Endothelial cell of umbilical vein (primary cell): ENCODE measurements at regions not wholly inside any gene's neighbourhood (a gene's known extent, or its start where the extent isn't known, plus 50 kb on each side); places are given as distances from the start of the nearest gene placed in this dataset.

Experiments used
- BruUV-seq: library from RNA; stranded (reverse); fragments of 400-500 nt; replicated peaks from 2 replicates; lab custom pipeline; 2021; lab: Mats Ljungman, UMichigan
- CTCF ChIA-PET: fragments of 300-600, 350-600 bp; sonication (Branson Sonifier 250); formaldehyde crosslinking; loops from one replicate; lab custom pipeline; 2021; ENCODE audit warnings: antibody characterized with exemption, inconsistent platforms; lab: Charles Lee
- POLR2A ChIA-PET: fragments of 300-600, 350-600 bp; sonication (Branson Sonifier 250); formaldehyde crosslinking; loops from one replicate; lab custom pipeline; 2021; ENCODE audit warnings: antibody characterized with exemption, inconsistent platforms; lab: Charles Lee
- DNase-seq: peaks from one replicate; pipeline ENCODE4 v3.0.0-alpha.2; 2011; ENCODE audit warnings: low read depth, low spot score
- FAIRE-seq: peaks from 2 replicates; lab custom pipeline; 2011; peaks lifted over from hg19 to GRCh38; lab: Jason Lieb, UNC
- H2AFZ ChIP-seq: 2 replicates; pipeline ENCODE4 v1.6.0; 2012; ENCODE audit warnings: low read depth, low read length, control low read depth, inconsistent platforms
- H3K27ac ChIP-seq: 2 replicates; pipeline ENCODE4 v1.5.1; 2011; ENCODE audit warnings: low read depth, mild to moderate bottlenecking, control low read depth, low read length, moderate library complexity; ENCODE audit not compliant: insufficient read depth
- H3K27me3 ChIP-seq, 2 experiments: 2 replicates each; pipeline versions ENCODE4 v1.6.0 to v1.6.1; 2011; ENCODE audit warnings: low read length in 2 of 2, mixed read lengths in 1 of 2; ENCODE audit not compliant: control insufficient read depth in 2 of 2, insufficient read depth in 2 of 2
- H3K36me3 ChIP-seq, 2 experiments: 2 replicates in 1 of 2; 3 replicates in 1 of 2; pipeline ENCODE4 v1.5.1; 2011; ENCODE audit warnings: low read length in 2 of 2, mild to moderate bottlenecking in 1 of 2, moderate library complexity in 1 of 2; ENCODE audit not compliant: control insufficient read depth in 2 of 2, insufficient read depth in 2 of 2; ENCODE audit errors: extremely low read depth in 1 of 2
- H3K4me1 ChIP-seq: 3 replicates; pipeline ENCODE4 v1.5.1; 2011; ENCODE audit warnings: mild to moderate bottlenecking, low read length; ENCODE audit not compliant: control insufficient read depth, insufficient read depth; ENCODE audit errors: extremely low read depth
- H3K4me2 ChIP-seq: 2 replicates; pipeline ENCODE4 v1.6.1; 2011; ENCODE audit warnings: low read length, control low read depth, mixed read lengths; ENCODE audit not compliant: insufficient read depth
- H3K4me3 ChIP-seq, 3 experiments: fragments of 200-600 bp in 1 of 3; sonication (generic), shearing (Covaris generic) in 1 of 3; replicated peaks in 1 of 3; 2 replicates each; pipeline ENCODE4 v1.5.1; 2011 to 2016; ENCODE audit warnings: control low read depth in 3 of 3, low read length in 3 of 3, mild to moderate bottlenecking in 2 of 3, inconsistent platforms in 1 of 3, low read depth in 1 of 3, moderate library complexity in 1 of 3; ENCODE audit not compliant: insufficient read depth in 1 of 3
- H3K79me2 ChIP-seq: 2 replicates; pipeline ENCODE4 v1.6.0; 2012; ENCODE audit warnings: low read length, inconsistent platforms; ENCODE audit not compliant: control insufficient read depth, insufficient read depth
- H3K9ac ChIP-seq: replicated peaks from 2 replicates; pipeline ENCODE3; 2011; ENCODE audit warnings: low read length, control low read depth; ENCODE audit not compliant: insufficient read depth; ENCODE audit errors: extremely low read depth
- H3K9me1 ChIP-seq: replicated peaks from 3 replicates; pipeline ENCODE4 v1.6.0; 2011; ENCODE audit warnings: mild to moderate bottlenecking, low read length; ENCODE audit not compliant: control insufficient read depth, insufficient read depth; ENCODE audit errors: extremely low read depth
- H3K9me3 ChIP-seq: replicated peaks from 2 replicates; pipeline ENCODE4 v1.5.1; 2012; ENCODE audit warnings: low read length, inconsistent platforms; ENCODE audit not compliant: control insufficient read depth, insufficient read depth
- H4K20me1 ChIP-seq: replicated peaks from 2 replicates; pipeline ENCODE3; 2011; ENCODE audit warnings: mild to moderate bottlenecking, low read length; ENCODE audit not compliant: control insufficient read depth, insufficient read depth; ENCODE audit errors: extremely low read depth
- CTCF ChIP-seq, 2 donors: IDR thresholded peaks; 1 replicate in 1 of 2; 2 replicates in 1 of 2; pipeline ENCODE4 v1.5.1; 2011; ENCODE audit warnings: low read length in 2 of 2, mild to moderate bottlenecking in 2 of 2, moderate library complexity in 2 of 2, control low read depth in 1 of 2, inconsistent platforms in 1 of 2, low read depth in 1 of 2; ENCODE audit not compliant: insufficient read depth in 1 of 2; ENCODE audit errors: extremely low read depth in 1 of 2
- EZH2 ChIP-seq: IDR thresholded peaks from 2 replicates; pipeline ENCODE4 v1.6.1; 2012; ENCODE audit warnings: borderline replicate concordance, low read depth, mild to moderate bottlenecking, moderate library complexity, low read length, inconsistent platforms; ENCODE audit not compliant: severe bottlenecking
- FOS ChIP-seq: IDR thresholded peaks from 2 replicates; pipeline ENCODE4 v1.6.1; 2011; ENCODE audit warnings: mild to moderate bottlenecking, low read length, moderate library complexity, borderline replicate concordance; ENCODE audit not compliant: insufficient read depth
- GATA2 ChIP-seq: IDR thresholded peaks from 2 replicates; pipeline ENCODE4 v1.7.0; 2011; ENCODE audit warnings: low read depth, mild to moderate bottlenecking, moderate library complexity, mixed read lengths, low read length; ENCODE audit not compliant: insufficient read length, insufficient read depth
- JUN ChIP-seq: IDR thresholded peaks from 2 replicates; pipeline ENCODE4 v1.6.1; 2011; ENCODE audit warnings: borderline replicate concordance, low read depth; ENCODE audit not compliant: insufficient read length, insufficient read depth
- MAX ChIP-seq: IDR thresholded peaks from 2 replicates; pipeline ENCODE4 v1.6.1; 2011; ENCODE audit not compliant: insufficient read depth, insufficient read length
- MYC ChIP-seq: IDR thresholded peaks from one replicate; pipeline ENCODE4 v1.6.1; 2011; ENCODE audit warnings: mild to moderate bottlenecking, low read depth, low read length
- POLR2A ChIP-seq: IDR thresholded peaks from 2 replicates; pipeline ENCODE4 v1.6.1; 2012; ENCODE audit warnings: low read depth, mild to moderate bottlenecking, control low read depth, low read length
- POLR2AphosphoS5 ChIP-seq: IDR thresholded peaks from 2 replicates; pipeline ENCODE4 v1.6.1; 2012; ENCODE audit warnings: low read depth, mild to moderate bottlenecking, control low read depth, low read length, moderate library complexity; ENCODE audit not compliant: insufficient read depth
- dilution Hi-C: fragments of 300-500 bp; cut with MboI; formaldehyde crosslinking; loops from one replicate; pipeline ENCODE4 v1.15.0; 2019; ENCODE audit warnings: low sequenced_read_pairs; ENCODE audit not compliant: extremely low pct_ligation_motif_present
- intact Hi-C: fragments of 100-400 bp; cut with micrococcal nuclease; formaldehyde crosslinking; loops from one replicate; pipeline ENCODE4 v1.10.0; 2022

- no peak overlapping the region for H3K27ac ChIP-seq
- no peaks in the 10 kb centered on the region for H3K79me2 ChIP-seq
- no peaks in the 10 kb centered on the region for H3K9me1 ChIP-seq
- BruUV-seq, result no TSS peak
- ChIA-PET CTCF (no interaction called here), POLR2A (no interaction called here)
- DNase-seq, result no peak
- no peak overlapping the region for H3K4me3 ChIP-seq
- no peak overlapping the region for H3K9ac ChIP-seq
- H3K9me3 ChIP-seq, result no peaks in the 10 kb centered on the region
- no peak overlapping the region for H2AFZ ChIP-seq
- intact Hi-C loops (no loop called here), dilution Hi-C loops (no loop called here)
- no peaks in the 10 kb centered on the region for H3K27me3 ChIP-seq
- H4K20me1 ChIP-seq, result no peaks in the 10 kb centered on the region
- H3K4me2 ChIP-seq, result no peak overlapping the region
- FAIRE-seq, result no peak
- H3K36me3 ChIP-seq, result no peaks in the 10 kb centered on the region
- no peak for TF ChIP-seq CTCF (IDR thresholded peaks at IDR 0.05; ENCODE audit: extremely low read depth in 1 of 2, insufficient read depth in 1 of 2, low read depth in 1 of 2, low read length in 2 of 2)
- TF ChIP-seq MAX, result no peak
- TF ChIP-seq JUN, result no peak
- TF ChIP-seq GATA2, result no peak
- TF ChIP-seq POLR2A, result no peak
- TF ChIP-seq EZH2, result no peak
- TF ChIP-seq MYC, result no peak
- TF ChIP-seq FOS, result no peak
- TF ChIP-seq POLR2AphosphoS5, result no peak
- H3K4me1 ChIP-seq, result no peaks in the 10 kb centered on the region
Observed at GRCh38 chr3:59563966-59564365, 514.1 kb upstream of the CFAP20DC start.
